Type B pancreatic cell (in vitro differentiated cells): ENCODE measurements at regions not wholly inside any gene's neighbourhood (a gene's known extent, or its start where the extent isn't known, plus 50 kb on each side); places are given as distances from the start of the nearest gene placed in this dataset.

Experiments used
- DNase-seq: peaks from one replicate; pipeline ENCODE4 v3.0.0; 2021; ENCODE audit warnings: mixed read lengths; ENCODE audit not compliant: unreplicated experiment; ENCODE audit errors: extremely low spot score
- H3K27ac Mint-ChIP-seq: 2 replicates; pipeline ENCODE4 v1.8.0; 2021; ENCODE audit warnings: mild to moderate bottlenecking, mixed read lengths
- H3K27me3 Mint-ChIP-seq: 2 replicates; pipeline ENCODE4 v1.8.0; 2021; ENCODE audit warnings: mixed read lengths
- H3K36me3 Mint-ChIP-seq: 2 replicates; pipeline ENCODE4 v1.8.0; 2021; ENCODE audit warnings: mixed read lengths
- H3K4me1 Mint-ChIP-seq: one replicate; pipeline ENCODE4 v1.8.0; 2021; ENCODE audit warnings: mixed read lengths; ENCODE audit not compliant: unreplicated experiment
- H3K4me3 Mint-ChIP-seq: 2 replicates; pipeline ENCODE4 v1.8.0; 2021; ENCODE audit warnings: mild to moderate bottlenecking, mixed read lengths
- H3K9me3 Mint-ChIP-seq: 2 replicates; pipeline ENCODE4 v1.8.0; 2021; ENCODE audit warnings: mixed read lengths
- CTCF ChIP-seq: fragments of 200-600 bp; sonication (generic); conservative IDR thresholded peaks from 2 replicates; pipeline ENCODE4 v1.5.0; 2021; ENCODE audit warnings: antibody characterized with exemption, mild to moderate bottlenecking

- Mint-ChIP-seq H3K27ac (no peak overlapping the region), H3K4me3 (no peak overlapping the region), H3K9me3 (no peaks in the 10 kb centered on the region), H3K4me1 (no peaks in the 10 kb centered on the region), H3K27me3 (no peaks in the 10 kb centered on the region), H3K36me3 (peaks cover 31% of the 10 kb centered on the region)
- TF ChIP-seq CTCF: no peak
- no peak for DNase-seq
These were observed 175.4 kb downstream of the UTRN start for GRCh38 chr6:144460327-144461095.

- Mint-ChIP-seq H3K27ac (no peak overlapping the region), H3K4me1 (peaks cover 4% of the 10 kb centered on the region)
These were observed 176.9 kb downstream of the UTRN start for GRCh38 chr6:144462058-144462457.

GRCh38 chr6:144466716-144467115 lies 181.6 kb downstream of the UTRN start:
- Mint-ChIP-seq H3K27ac (no peak overlapping the region), H3K27me3 (no peaks in the 10 kb centered on the region), H3K9me3 (no peaks in the 10 kb centered on the region), H3K4me1 (peaks cover 7% of the 10 kb centered on the region), H3K4me3 (no peak overlapping the region), H3K36me3 (peaks cover 40% of the 10 kb centered on the region)
- no peak for TF ChIP-seq CTCF
- DNase-seq: no peak

More at GRCh38 chr6:144462058-144462457, 176.9 kb downstream of the UTRN start:
- H3K9me3 Mint-ChIP-seq: no peaks in the 10 kb centered on the region
- TF ChIP-seq CTCF: no peak
- no peak for DNase-seq
- no peaks in the 10 kb centered on the region for H3K27me3 Mint-ChIP-seq
- H3K4me3 Mint-ChIP-seq: no peak overlapping the region
- peaks cover 40% of the 10 kb centered on the region for H3K36me3 Mint-ChIP-seq

GRCh38 chr6:144467172-144467762 lies 182.1 kb downstream of the UTRN start:
- TF ChIP-seq CTCF: no peak
- H3K4me3 Mint-ChIP-seq: no peak overlapping the region
- H3K4me1 Mint-ChIP-seq: peaks cover 7% of the 10 kb centered on the region
- no peaks in the 10 kb centered on the region for H3K9me3 Mint-ChIP-seq
- H3K27ac Mint-ChIP-seq: no peak overlapping the region
- H3K27me3 Mint-ChIP-seq: no peaks in the 10 kb centered on the region
- H3K36me3 Mint-ChIP-seq: peaks cover 40% of the 10 kb centered on the region
- no peak for DNase-seq

- no peak for TF ChIP-seq CTCF
- Mint-ChIP-seq H3K4me3 (no peak overlapping the region), H3K4me1 (peaks cover 7% of the 10 kb centered on the region), H3K9me3 (no peaks in the 10 kb centered on the region), H3K36me3 (peaks cover 39% of the 10 kb centered on the region), H3K27ac (no peak overlapping the region), H3K27me3 (no peaks in the 10 kb centered on the region)
- no peak for DNase-seq
These were observed 182.8 kb downstream of the UTRN start for GRCh38 chr6:144467921-144468320.
